DND-41 (cell line): ENCODE measurements at regions not wholly inside any gene's neighbourhood (a gene's known extent, or its start where the extent isn't known, plus 50 kb on each side); places are given as distances from the start of the nearest gene placed in this dataset.

ENCODE experiments used
- ATAC-seq: fragments of 200-7000 bp; cut with Tn5 transposase; 3 replicates; pipeline ENCODE4 v1.9.1; 2021; ENCODE audit warnings: low read depth; ENCODE audit not compliant: insufficient read depth
- DNase-seq: peaks from one replicate; pipeline ENCODE4 v3.0.0-alpha.2; 2020
- H2AFZ ChIP-seq: 2 replicates; pipeline ENCODE4 v1.6.0; 2012; ENCODE audit warnings: low read depth, low read length
- H3K27ac ChIP-seq: 2 replicates; pipeline ENCODE4 v1.5.1; 2012; ENCODE audit warnings: low read length, inconsistent platforms
- H3K27me3 ChIP-seq: fragments of 200-600 bp; sonication (generic); 2 replicates; pipeline ENCODE4 v1.6.0; 2012; ENCODE audit warnings: low read length, mild to moderate bottlenecking, inconsistent platforms; ENCODE audit not compliant: insufficient read depth, poor library complexity
- H3K36me3 ChIP-seq: 2 replicates; pipeline ENCODE4 v1.5.1; 2012; ENCODE audit warnings: low read length, inconsistent platforms; ENCODE audit not compliant: insufficient read depth
- H3K4me1 ChIP-seq: 2 replicates; pipeline ENCODE4 v1.5.1; 2012; ENCODE audit warnings: mild to moderate bottlenecking, low read length; ENCODE audit not compliant: insufficient read depth
- H3K4me2 ChIP-seq: 2 replicates; pipeline ENCODE4 v1.6.0; 2012; ENCODE audit warnings: mild to moderate bottlenecking, moderate library complexity, low read length, inconsistent platforms; ENCODE audit not compliant: insufficient read depth
- H3K4me3 ChIP-seq, 2 experiments: fragments of 200-600 bp in 1 of 2; shearing (Covaris generic) in 1 of 2; 2 replicates each; pipeline ENCODE4 v1.5.1; 2012 to 2016; ENCODE audit warnings: inconsistent platforms in 2 of 2, low read length in 2 of 2, mild to moderate bottlenecking in 2 of 2, low read depth in 1 of 2, moderate library complexity in 1 of 2
- H3K79me2 ChIP-seq: 2 replicates; pipeline ENCODE4 v1.6.0; 2012; ENCODE audit warnings: low read length, inconsistent platforms; ENCODE audit not compliant: insufficient read depth
- H3K9ac ChIP-seq: 2 replicates; pipeline ENCODE4 v1.6.0; 2012; ENCODE audit warnings: low read depth, mild to moderate bottlenecking, inconsistent platforms, low read length, moderate library complexity
- H3K9me3 ChIP-seq: 2 replicates; pipeline ENCODE4 v1.5.1; 2012; ENCODE audit warnings: low read length, moderate library complexity, mild to moderate bottlenecking, inconsistent platforms; ENCODE audit not compliant: insufficient read depth, severe bottlenecking
- H4K20me1 ChIP-seq: 2 replicates; pipeline ENCODE4 v1.6.0; 2012; ENCODE audit warnings: low read length; ENCODE audit not compliant: insufficient read depth
- CTCF ChIP-seq: IDR thresholded peaks from 2 replicates; pipeline ENCODE4 v1.5.1; 2012; ENCODE audit warnings: borderline replicate concordance, low read length, moderate library complexity, mild to moderate bottlenecking; ENCODE audit not compliant: poor library complexity, severe bottlenecking; ENCODE audit errors: extremely low read depth
- EZH2 ChIP-seq: IDR thresholded peaks from 3 replicates; pipeline ENCODE4 v1.6.1; 2012; ENCODE audit warnings: borderline replicate concordance, low read depth, mild to moderate bottlenecking, moderate library complexity, low read length, inconsistent platforms; ENCODE audit not compliant: severe bottlenecking

GRCh38 chr2:45303417-45304202 is 294.4 kb upstream of the SIX2 start:
- ATAC-seq (no peak), DNase-seq (no peak)
- Histone ChIP-seq H3K27ac (no peak overlapping the region), H3K36me3 (no peaks in the 10 kb centered on the region), H3K9ac (no peak overlapping the region), H3K27me3 (no peaks in the 10 kb centered on the region), H3K79me2 (no peaks in the 10 kb centered on the region), H3K4me3 (no peak overlapping the region), H4K20me1 (no peaks in the 10 kb centered on the region), H2AFZ (no peak overlapping the region), H3K9me3 (no peaks in the 10 kb centered on the region), H3K4me1 (peaks cover 16% of the 10 kb centered on the region), H3K4me2 (no peak overlapping the region)
- no peak for TF ChIP-seq EZH2
- TF ChIP-seq CTCF: no peak

- Histone ChIP-seq H3K4me2 (no peak overlapping the region), H3K27me3 (no peaks in the 10 kb centered on the region), H3K79me2 (no peaks in the 10 kb centered on the region), H2AFZ (no peak overlapping the region), H3K27ac (no peak overlapping the region), H3K4me3 (no peak overlapping the region), H4K20me1 (no peaks in the 10 kb centered on the region), H3K9ac (no peak overlapping the region), H3K36me3 (no peaks in the 10 kb centered on the region), H3K4me1 (peaks cover 16% of the 10 kb centered on the region), H3K9me3 (no peaks in the 10 kb centered on the region)
- no peak for DNase-seq
- ATAC-seq: no peak
- no peak for TF ChIP-seq EZH2
- TF ChIP-seq CTCF: no peak
Measured at GRCh38 chr2:45301307-45302277, 292.3 kb upstream of the SIX2 start.

- TF ChIP-seq EZH2: no peak
- TF ChIP-seq CTCF: no peak
- no peak overlapping the region for H3K4me2 ChIP-seq
Measured at GRCh38 chr2:45300026-45300750, 290.9 kb upstream of the SIX2 start.

More at GRCh38 chr2:45300026-45300750, 290.9 kb upstream of the SIX2 start:
- no peak overlapping the region for H3K27ac ChIP-seq
- no peaks in the 10 kb centered on the region for H4K20me1 ChIP-seq
- no peak overlapping the region for H2AFZ ChIP-seq
- no peak overlapping the region for H3K9ac ChIP-seq
- no peak overlapping the region for H3K4me3 ChIP-seq
- H3K4me1 ChIP-seq: peaks cover 16% of the 10 kb centered on the region
- H3K9me3 ChIP-seq: no peaks in the 10 kb centered on the region
- DNase-seq (no peak), ATAC-seq (no peak)
- H3K79me2 ChIP-seq: no peaks in the 10 kb centered on the region
- no peaks in the 10 kb centered on the region for H3K36me3 ChIP-seq
- no peaks in the 10 kb centered on the region for H3K27me3 ChIP-seq
